T-helper 1 cell treated with Interleukin-12 subunit alpha and Interleukin-12 subunit beta and Interleukin-4 antibody, amounts not matched to agents 30 ng/mL and 1 ng/mL, for 36 hours (primary cell): ENCODE measurements at regions not wholly inside any gene's neighbourhood (a gene's known extent, or its start where the extent isn't known, plus 50 kb on each side); places are given as distances from the start of the nearest gene placed in this dataset.

ENCODE experiments used
- intact Hi-C: fragments of 100-400 bp; cut with micrococcal nuclease; formaldehyde crosslinking; loops from one replicate; pipeline ENCODE4 v1.15.1; 2024

DNA sequence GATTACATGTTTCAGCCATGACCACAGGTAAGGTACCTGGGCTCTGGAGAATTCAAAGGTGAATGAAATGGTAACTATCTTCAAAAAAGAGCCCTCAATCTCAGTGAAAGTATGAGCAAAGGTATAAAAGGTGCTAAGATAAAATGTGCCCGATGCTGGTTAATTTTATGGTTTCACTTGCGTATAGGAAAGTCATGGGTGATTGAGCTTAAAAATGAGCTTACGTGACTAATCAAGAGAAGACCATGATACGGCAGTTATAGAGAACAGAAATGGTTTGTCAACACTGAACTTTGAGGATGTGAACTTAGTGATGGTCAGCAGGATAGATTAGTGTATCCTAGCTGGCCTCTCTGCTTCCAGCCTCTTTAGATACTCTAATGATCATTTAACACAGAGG is 320.1 kb downstream of the DEPDC1B start:
- intact Hi-C loops, result loop anchor here (10.0 kb wide), 1 partner anchor 1525 kb away; no protein-coding TSS in a partner anchor

GRCh38 chr5:60377826-60378225 is 322.1 kb downstream of the DEPDC1B start:
- intact Hi-C loops, result no loop called here

DNA sequence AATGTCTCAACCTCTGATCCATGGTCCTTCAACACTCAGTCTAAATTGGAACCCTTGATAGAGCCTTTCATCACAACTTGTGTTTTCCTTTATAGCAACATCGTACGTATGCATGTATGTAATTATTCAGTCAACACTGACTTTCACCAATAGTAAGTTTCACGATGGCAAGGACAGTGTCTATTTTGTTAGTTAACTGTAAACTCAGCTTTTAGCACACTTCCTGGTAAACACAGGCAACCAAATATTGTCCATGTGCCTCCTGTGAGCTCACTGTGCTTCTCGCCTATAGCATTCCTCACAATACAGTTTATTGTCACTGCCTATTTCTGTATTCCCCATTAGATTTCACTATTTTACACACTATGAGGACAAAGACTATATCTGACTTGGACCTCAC is 323.1 kb downstream of the DEPDC1B start:
- intact Hi-C loops, result no loop called here

GRCh38 chr5:60374409-60374808 is 325.6 kb downstream of the DEPDC1B start:
- intact Hi-C loops, result no loop called here

- intact Hi-C loops, result no loop called here
These were observed 327.2 kb downstream of the DEPDC1B start for GRCh38 chr5:60372786-60373185.

DNA sequence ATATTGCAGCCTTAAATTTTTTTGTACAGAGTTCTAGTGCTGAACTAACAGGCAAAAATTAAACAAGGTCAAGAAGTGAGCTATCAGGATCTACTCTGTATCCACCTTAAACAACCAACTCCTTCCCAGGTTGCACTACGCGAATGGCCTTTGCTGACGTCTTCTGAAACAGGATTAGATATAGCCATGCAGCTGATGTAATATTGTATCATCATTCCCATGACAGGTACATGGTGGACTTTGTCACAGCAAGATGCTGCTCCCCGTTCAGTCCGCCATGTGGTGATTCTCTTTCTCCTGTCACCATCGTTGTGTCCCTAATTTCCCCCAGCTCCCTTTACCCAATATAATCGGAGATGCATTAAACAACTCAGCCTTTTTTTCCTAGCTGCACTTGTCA is 328.9 kb downstream of the DEPDC1B start:
- intact Hi-C loops, result no loop called here

GRCh38 chr5:60370508-60370907 is 329.5 kb downstream of the DEPDC1B start:
- intact Hi-C loops, result no loop called here

DNA sequence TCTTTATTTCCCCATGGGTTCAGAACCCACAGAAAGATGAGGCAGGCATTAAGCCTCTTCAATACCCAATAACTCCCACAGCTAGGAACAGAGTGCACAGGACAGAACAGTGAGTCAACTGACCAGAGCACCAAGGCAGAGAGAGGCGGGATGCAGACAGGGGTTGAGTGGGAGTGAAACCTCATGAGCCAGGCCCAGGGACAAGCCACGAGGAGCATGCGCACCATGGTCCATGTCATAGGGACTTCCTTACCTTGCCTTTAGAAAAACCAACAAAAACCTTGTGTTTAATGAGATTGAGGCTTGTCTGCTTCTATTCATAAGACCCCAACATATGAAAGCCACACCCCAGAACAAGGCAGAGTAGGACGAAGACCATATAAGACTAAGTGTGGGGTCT is 330.6 kb downstream of the DEPDC1B start:
- intact Hi-C loops, result no loop called here

GRCh38 chr5:60368100-60368499 is 331.9 kb downstream of the DEPDC1B start:
- intact Hi-C loops, result no loop called here

DNA sequence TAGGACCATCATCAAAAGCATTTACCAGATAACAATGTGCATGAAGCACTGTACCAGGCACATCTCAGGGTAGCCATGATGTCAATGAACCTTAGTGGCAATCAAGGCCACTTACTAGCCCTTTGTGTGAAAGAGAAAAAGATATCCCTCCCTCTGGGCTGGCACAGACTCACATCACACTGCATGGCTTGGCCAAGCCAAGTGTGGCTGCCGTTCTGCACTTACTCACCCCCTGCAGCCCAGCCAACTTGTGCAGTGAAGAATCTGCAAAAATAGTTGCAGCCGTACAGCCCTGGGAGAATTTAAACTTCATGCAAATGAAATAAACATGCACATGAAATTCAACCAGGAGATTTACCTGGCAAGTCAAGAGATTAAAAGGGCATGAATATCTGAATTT is 333.5 kb downstream of the DEPDC1B start:
- intact Hi-C loops, result no loop called here

- intact Hi-C loops, result no loop called here
These were observed 335.0 kb downstream of the DEPDC1B start for GRCh38 chr5:60365001-60365400.

- intact Hi-C loops, result no loop called here
These were observed 337.8 kb downstream of the DEPDC1B start for GRCh38 chr5:60362158-60362557.

- intact Hi-C loops, result no loop called here
These were observed 339.6 kb downstream of the DEPDC1B start for GRCh38 chr5:60360355-60360754.

DNA sequence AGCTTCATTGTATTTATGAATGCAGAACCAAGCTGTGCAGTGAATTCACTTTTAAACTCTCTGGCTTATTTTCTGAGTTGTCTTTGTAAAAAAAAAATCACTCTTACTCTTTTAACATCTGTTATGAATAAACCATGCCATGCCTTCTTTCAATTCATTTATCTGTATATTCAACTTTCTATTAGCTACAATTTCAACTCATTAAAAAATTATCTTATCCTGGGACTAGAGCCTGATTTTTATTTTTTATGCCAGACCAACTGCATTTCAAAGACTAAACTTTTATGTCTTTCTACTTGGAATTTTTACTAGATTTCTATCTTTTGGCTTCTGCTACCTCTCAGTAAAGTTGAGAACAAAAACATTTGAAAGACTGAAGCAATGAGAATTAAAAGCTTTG is 342.7 kb downstream of the DEPDC1B start:
- intact Hi-C loops, result no loop called here

DNA sequence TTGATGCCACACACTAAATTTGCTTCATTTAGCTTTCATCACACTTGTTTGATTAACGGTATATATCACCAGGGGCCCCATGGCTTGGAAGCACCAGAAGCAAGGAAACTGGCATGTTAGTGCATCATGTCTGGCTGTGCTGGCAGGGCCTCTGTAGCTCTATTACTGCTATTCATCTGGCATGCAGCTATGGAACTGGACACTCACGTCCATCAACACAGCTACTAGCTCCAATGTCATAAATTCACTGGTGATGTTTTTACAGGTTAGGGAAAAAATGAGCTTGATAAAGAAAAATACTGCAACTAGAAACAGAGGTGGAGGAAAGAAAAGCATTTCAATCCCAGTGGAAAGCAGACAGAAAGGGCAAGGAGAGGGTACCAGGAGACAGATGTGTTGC is 343.2 kb downstream of the DEPDC1B start:
- intact Hi-C loops, result no loop called here

GRCh38 chr5:60355181-60355580 is 344.8 kb downstream of the DEPDC1B start:
- intact Hi-C loops, result no loop called here

DNA sequence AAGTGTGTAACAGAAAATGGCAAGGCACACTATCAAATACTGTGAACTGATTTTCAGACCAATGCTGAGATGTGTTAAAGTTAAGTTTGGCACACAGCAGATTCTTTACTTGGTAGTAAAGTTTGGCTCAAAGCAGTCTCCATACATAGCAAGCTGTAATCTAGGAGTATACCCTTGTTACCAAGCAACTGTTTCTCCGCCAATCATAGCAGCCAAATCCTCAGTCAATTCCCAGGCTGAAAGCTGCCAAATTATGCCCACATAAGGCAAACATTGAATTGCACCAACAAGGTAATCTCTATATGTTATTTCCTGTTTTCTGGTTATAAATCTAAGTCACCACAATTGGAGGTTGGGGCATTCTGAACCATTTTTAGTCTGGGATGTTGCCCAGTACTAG is 345.7 kb downstream of the DEPDC1B start:
- intact Hi-C loops, result no loop called here

DNA sequence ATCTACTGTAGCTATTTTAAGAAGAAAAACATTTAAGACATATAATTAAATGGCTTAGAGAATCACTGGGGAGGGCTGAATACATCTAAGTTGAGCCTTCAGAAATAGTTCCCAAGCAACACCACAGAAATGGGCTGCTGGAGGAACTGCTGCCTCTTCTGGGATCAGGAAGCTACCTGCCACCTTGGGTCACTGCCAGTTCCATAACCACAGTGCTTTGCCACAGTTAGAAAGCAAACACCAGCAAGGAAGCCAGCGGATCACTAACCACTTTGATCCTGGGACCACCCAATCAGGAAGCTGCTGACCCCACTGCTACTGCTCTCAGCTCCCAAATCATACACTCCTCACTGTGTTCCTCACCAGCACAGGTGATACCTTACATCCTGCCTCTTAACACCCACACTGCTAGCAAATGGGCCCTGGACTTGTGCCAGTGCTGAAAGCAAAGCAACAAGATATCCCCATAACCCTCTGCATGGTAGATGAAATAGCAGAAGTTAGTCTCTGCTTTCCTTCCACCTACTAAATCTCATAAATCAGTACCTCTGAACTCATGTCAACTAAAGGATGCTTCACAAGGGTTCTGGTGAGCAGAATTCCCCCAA is 346.9 kb downstream of the DEPDC1B start:
- intact Hi-C loops, result no loop called here

DNA sequence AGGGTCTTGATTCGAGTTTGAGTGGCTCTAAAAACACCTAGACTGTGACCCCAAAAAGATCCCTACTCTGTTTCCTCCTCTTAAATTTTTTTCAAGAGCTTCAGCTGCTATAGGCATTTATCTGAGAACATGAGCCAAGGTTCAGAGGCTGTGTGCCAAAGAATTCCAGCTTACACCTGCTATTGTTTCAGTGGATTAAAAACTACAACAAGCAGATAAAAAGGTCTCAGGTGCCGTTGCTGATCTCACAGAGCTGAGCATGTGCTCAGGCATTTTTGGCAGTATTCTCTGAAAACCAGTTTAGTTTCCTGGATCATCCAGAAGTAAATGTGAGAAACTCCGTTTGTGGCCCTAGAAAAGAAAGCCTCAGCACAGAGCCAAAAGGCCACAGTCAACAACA is 349.2 kb downstream of the DEPDC1B start:
- intact Hi-C loops, result no loop called here

DNA sequence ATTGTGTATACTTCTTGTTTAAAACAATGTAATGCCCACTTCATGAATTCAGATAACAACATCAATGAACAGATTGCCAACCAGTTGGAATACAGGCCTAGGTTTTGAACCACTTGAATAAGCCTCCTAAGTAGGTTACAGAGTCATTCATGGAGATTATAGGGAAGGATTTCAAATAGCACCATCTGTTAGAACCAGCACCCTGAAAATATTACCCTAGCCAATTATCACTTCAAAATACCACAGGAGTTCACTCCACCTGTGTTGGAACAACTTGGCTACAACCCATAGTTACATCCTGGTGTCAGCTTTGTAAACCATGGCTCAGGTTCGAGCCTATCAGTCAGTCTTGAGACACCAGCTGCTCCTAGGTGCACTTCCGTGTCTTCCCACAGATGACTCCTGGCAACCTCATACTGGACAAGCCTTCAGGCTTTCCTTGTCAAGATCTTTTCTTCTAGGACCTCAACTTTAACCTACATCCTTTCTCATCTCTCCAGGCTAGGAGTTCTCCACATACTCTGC is 350.0 kb downstream of the DEPDC1B start:
- intact Hi-C loops, result no loop called here

DNA sequence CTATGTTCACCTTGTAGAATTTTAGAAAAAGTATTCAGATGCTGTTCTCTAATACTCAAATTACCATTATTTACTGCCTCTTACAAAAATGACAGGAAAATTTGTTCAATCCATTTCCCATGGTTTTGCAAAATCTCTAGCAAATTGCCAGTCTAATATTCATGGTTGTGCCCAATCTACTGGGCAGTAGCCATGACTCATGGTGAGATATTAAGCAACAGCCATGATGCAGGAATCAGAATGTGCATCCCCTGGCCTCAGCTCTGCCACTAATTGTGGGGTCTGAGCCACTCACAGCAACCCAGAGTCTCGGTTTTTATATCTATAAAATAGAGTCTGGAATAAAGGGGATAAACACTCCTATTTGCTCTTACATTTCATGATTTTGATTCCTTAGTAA is 353.6 kb downstream of the DEPDC1B start:
- intact Hi-C loops, result no loop called here

- intact Hi-C loops, result no loop called here
These were observed 356.9 kb downstream of the DEPDC1B start for GRCh38 chr5:60343102-60343501.

GRCh38 chr5:60340965-60341471 is 358.9 kb downstream of the DEPDC1B start:
- intact Hi-C loops, result no loop called here
